Fibroblast of skin of right quadriceps (primary cell): ENCODE measurements at regions not wholly inside any gene's neighbourhood (a gene's known extent, or its start where the extent isn't known, plus 50 kb on each side); places are given as distances from the start of the nearest gene placed in this dataset.
"Not testable (repeated sequence)": the region's sequence is repeated elsewhere in the genome, so short reads cannot be mapped to it uniquely, and the experiment has no call there.

Experiments
- DNase-seq: peaks from one replicate; pipeline ENCODE4 v3.0.0-alpha.2; 2013

- not testable (repeated sequence) for DNase-seq
These were observed 121.1 kb upstream of the SESTD1 start for GRCh38 chr2:179385756-179386155.

DNA sequence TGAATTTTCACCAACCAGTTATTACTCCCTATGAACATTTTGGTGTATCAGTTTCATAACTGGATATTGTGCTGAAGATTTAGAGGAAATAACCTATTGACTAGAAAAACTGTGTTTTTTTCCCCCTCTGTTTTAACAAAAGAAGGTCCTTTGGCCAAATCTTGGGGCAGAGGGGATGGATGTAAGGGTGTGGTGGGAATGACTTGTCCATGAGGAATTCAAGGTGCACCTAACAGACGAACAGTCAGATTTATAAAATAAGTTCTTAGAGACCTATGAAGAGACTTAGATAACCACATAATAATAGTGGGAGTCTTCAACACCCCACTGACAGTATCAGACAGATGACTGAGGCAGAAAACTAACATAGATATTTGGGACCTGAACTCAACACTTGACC, 119.3 kb upstream of the SESTD1 start:
- no peak for DNase-seq

- DNase-seq = peak; percentile 5
These were observed 112.7 kb upstream of the SESTD1 start for GRCh38 chr2:179377296-179377695.

DNA sequence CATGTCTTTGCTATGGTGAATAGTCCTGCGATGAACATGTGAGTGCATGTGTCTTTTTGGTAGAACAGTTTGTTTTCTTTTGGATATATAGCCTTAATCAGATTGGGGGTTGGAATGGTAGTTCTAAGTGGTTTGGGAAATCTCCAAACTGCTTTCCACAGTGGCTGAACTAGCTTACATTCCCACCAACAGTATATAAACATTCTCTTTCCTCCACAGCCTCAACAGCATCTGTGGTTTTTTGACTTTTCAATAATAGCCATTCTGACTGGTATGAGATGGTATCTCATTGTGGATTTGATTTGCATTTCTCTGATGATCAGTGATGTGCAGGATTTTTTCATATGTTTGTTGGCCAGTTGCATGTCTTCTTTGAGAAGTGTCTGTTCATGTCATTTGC, 112.2 kb upstream of the SESTD1 start:
- peak; percentile 45 for DNase-seq

GRCh38 chr2:179373816-179374215, 109.2 kb upstream of the SESTD1 start:
- DNase-seq = no peak

GRCh38 chr2:179365561-179365960, 100.9 kb upstream of the SESTD1 start:
- not testable (repeated sequence) for DNase-seq

DNA sequence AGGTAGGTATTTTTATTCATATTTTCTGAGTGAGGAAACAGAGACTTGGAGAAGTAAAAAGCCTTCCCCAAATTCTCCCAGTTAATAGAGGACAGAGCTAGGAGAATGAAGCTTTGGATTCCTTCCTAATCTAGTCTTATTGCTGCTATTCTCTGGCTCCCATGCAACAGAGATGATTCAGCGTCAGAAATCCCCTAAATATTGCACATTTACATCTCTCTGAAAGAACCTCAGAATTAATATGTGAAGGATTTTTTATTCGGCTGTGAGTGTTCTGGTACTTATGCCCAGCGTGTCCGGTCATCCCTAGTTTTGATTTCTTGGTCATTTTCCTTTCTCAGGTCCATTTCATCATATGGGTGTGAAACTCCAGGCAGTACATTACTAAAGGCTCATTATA, 91.2 kb upstream of the SESTD1 start:
- DNase-seq = peak; percentile 17

DNA sequence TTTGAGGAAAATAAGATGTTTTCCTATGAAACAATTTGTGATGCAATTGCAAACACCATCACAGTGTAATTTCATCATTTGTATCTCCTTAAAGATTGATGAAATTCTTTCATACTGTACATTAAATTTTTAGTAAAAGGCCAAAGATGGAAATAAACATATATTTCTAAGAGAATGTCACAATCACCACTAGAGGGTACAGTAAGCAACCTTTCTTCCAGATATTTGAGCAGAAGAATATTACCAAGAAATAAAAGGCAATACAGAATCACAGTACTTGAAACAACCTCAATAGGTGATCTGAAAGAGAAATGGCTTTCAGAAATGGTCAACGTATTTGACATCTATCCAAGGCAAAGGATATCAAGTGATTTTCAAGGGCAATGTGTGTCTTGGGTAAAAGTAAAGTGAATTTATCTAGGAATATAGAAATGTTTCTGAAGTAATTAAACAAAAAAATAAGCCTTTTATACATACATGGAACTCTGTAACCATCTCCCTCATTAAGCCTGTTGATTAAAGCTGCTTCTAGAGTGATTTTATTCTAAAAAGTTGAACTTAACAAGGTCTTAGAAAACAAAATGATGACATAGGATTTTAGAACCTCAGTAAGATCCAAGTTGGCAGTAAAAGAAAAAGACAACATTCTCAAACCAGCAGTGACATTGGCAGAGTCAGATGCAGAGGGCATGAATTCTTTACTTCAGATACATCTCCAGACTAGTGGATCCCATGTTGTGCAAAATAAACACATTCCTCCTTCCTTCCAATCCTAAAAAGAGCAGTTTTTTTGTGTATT, 90.3 kb upstream of the SESTD1 start:
- DNase-seq = no peak

DNA sequence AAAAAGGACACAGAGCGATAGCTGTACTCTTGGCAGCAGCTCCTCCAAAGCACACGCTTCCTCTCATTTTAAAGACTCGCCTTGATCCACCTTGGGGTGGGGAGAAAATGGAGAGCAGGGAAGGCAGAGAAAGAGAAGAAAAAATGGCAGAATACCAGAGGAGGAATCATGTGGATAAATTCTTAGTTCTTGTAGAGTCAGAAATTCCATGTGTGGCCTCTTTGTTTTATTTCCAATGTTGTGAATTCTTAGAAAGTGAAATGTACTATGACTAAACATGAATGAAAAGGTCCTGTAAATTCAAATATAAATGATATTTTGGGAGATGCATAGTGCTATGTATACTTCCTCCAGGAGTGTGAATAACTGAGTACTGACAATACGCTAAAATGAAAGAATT, 89.7 kb upstream of the SESTD1 start:
- DNase-seq = no peak

- DNase-seq = no peak
These were observed 87.5 kb upstream of the SESTD1 start for GRCh38 chr2:179352181-179352580.

GRCh38 chr2:179351057-179351456, 86.4 kb upstream of the SESTD1 start:
- DNase-seq = no peak

DNA sequence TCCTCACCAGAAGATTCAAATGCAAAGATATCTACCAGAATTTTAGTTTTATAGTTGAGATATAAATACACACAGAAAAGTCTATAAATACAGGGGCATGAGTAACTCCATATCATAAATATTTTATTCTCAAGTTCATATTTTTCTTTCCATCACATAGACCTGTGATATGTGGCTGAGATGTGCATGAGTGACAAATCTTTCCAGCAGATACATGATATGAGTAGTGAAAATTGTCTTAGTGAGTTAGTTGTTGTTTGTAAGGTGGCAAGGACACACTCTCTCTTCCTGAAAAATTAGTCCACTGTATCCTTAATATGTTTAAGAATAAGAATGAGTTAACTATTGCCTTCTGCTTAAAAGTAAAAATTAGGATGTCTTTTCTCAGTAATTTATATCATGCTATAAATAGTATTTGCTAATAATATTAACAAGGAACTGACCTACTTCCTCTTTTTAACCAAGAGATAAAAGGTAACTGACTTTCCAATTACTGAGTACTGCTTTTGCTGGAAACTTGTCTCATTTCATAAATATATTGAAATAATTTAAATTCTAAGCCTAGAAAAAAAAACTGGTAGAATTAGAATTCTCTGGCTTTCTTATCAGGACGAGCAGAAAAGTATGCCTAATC, 85.2 kb upstream of the SESTD1 start:
- DNase-seq = no peak

DNA sequence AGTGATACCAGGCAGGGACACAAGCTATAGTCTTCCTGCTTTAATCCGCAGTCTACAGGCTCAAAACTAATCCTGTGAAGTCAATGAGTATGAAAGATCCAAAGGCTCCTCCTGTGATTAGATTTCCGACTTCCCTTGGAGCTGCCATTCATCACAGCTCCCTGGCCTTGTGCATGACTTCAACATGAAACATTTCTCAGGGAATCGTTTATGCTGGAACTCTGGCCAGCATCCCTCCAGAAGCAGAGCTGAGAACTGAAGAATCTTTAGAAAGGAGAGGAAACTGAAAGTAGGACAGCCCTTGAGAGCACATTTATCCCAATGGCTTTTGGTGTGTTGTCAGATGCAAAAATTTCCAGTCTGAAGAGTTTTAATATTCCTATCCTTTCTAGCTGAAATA, 84.3 kb upstream of the SESTD1 start:
- peak; percentile 20 for DNase-seq

DNA sequence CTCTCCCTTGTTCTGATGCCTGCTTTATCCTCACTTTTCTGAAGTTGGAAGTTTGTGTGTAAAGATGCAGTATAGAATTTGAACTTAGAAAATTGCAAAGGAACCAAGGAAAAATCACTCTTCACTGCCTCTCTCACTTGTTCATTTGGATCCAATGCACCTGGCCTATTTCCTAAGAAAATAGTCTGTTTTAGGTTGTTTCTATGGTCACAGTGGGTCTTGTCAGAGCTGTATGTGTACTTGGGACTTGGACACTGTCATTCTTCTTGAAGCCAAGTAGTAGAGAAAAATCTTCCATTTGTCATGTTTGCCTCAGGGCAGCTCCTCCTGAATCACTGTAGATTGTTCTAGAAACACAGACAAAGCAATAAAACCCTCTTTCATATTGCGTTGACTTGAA, 80.3 kb upstream of the SESTD1 start:
- DNase-seq = no peak

DNA sequence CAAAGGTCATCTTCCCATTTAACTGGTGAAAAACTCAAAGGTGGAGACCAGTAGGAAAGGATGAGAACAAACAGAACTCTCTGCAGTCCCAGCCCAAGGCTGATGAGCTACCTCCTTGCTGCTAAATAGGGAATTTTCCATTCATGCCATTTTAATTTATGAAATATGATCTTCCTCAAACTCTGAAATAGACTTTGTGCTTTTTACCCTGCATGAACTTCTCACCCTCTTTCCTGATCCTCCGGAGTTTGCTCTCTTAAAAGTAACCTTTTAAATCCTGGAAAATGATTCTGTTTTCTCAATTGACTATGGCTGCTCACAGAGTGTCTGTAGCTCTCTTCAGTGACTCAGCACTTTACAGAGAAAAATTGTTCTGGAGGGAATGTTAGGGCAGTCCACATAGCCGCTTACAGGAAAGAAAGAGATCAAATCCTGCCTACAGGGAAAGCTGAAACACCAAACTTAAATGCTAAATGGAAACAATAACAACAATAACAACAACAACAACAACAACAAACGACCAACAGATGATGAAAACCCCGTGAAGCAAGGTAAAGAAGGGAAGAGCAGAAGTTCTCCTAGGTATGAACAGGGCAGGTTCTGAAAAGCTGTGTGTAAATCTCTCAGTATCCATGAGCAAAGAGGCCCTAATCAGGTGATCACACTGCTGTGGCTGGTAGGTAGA, 79.8 kb upstream of the SESTD1 start:
- DNase-seq = peak; percentile 34

DNA sequence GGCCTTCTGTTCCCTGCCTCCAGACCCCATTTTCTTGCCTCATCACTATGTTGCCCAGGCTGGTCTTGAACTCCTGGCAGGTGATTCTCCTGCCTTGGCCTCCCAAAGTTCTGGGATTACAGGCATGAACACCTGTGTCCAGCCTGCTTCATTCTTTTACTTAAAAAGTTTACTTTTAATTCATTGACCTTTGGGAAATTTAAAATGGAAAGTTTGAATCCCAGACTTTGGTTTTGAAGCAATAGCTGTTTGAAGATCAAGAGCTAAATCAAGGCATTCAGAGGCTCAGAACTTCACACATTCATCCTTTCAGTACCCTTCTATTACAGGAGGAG, 79.3 kb upstream of the SESTD1 start:
- no peak for DNase-seq

GRCh38 chr2:179341152-179341866, 76.7 kb upstream of the SESTD1 start:
- DNase-seq = no peak

DNA sequence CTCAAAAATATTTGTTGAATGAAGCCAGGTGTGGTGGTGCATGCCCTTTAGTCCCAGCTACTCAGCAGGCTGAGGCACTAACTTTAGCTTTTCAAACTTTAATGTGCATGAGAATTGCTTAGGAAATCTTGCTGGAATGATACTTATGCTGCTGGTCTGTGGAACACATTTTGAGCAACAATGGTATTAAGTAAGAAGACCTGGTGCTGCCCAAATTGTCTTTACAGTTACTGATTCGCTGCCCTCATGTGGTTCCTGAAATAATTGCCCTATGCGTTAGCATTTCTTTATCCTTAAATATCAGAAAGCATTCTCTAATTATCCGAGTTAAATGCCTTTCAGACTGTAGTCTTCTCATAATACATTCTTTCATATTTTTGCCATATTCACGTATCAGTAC, 76.0 kb upstream of the SESTD1 start:
- peak; percentile 20 for DNase-seq

- peak; percentile 14 for DNase-seq
These were observed 74.0 kb upstream of the SESTD1 start for GRCh38 chr2:179338681-179339080.

DNA sequence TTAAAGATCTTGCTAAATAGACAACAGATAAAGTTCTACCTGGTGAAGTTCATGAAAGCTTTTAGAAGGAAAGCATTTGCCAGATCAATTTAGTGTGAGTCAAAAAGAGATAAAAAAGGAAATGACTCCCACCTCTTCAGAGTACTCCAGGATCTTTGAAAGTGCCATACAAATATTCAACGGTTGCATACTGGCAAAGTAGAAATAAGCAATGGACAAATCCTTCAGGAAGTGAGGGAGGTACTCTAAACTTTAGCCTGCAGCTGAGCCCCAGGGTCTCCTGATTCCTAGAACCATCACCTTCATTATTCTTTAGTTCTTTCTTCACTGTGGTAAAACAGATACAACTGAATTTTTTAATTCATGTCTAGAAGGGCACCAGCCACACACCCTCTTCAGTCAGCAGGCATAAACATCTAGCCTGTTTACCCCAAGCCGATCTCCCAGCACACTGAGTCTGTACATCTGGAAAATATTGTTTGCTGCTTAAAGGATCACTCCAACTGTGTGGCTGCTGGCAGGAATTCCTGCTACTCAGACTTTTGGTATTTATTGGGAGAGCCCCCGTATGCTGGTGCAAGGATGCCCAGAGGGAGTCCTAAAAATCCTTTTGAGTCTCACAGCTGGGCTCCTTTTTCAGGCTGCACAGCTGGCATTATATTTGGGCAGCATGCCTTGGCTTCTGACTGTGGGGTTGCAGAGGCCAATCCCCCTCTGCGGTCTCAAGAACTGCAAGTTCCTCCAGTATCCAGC, 72.3 kb upstream of the SESTD1 start:
- peak; percentile 68 for DNase-seq

GRCh38 chr2:179335732-179336131, 71.1 kb upstream of the SESTD1 start:
- no peak for DNase-seq

- peak; percentile 31 for DNase-seq
These were observed 68.3 kb upstream of the SESTD1 start for GRCh38 chr2:179332903-179333302.

DNA sequence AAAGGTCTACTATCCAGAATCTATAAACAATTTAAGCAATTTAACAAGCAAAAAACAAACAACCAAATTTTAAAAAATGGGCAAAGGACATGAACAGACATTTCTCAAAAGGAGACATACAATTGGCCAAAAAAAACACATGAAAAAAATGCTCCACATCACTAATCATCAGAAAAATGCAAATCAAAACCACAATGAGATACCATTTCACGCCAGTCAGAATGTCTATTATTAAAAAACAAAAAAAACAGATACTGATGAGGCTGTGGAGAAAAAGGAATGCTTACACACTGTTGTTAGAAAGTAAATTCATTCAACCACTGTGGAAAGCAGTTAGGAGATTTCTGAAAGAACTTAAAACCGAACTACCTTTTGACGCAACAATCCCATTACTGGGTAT, 66.4 kb upstream of the SESTD1 start:
- DNase-seq = no peak
